Prostate gland (tissue), 2 donors: ENCODE measurements at regions not wholly inside any gene's neighbourhood (a gene's known extent, or its start where the extent isn't known, plus 50 kb on each side); places are given as distances from the start of the nearest gene placed in this dataset.

Experiments used
- DNase-seq: peaks from one replicate; pipeline ENCODE4 v3.0.0-alpha.2; 2019; ENCODE audit warnings: low spot score
- H3K27ac ChIP-seq, 2 donors: fragments of 200-600 bp; sonication (generic); 2 replicates each; pipeline ENCODE4 v1.5.1; 2017 to 2019
- H3K27me3 ChIP-seq: fragments of 200-600 bp; sonication (generic); replicated peaks from 2 replicates; pipeline ENCODE4 v1.5.1; 2019; ENCODE audit not compliant: insufficient read depth
- H3K36me3 ChIP-seq, 2 donors: fragments of 200-600 bp; sonication (generic); 1 replicate in 1 of 2; 2 replicates in 1 of 2; pipeline versions ENCODE4 v1.5.1 to v1.8.1; 2017 to 2019
- H3K4me1 ChIP-seq: fragments of 200-600 bp; sonication (generic); replicated peaks from 2 replicates; pipeline ENCODE4 v1.5.1; 2019
- H3K4me3 ChIP-seq, 2 donors: fragments of 200-600 bp; sonication (generic); 2 replicates each; pipeline ENCODE4 v1.5.1; 2017 to 2019
- H3K9me3 ChIP-seq: fragments of 200-600 bp; sonication (generic); 2 replicates; pipeline ENCODE4 v1.5.1; 2017
- CTCF ChIP-seq, 4 experiments: fragments of 200-600 bp in 2 of 4; fragments of 450-650 bp in 2 of 4; sonication (generic) in 2 of 4; IDR thresholded peaks; 1 replicate in 3 of 4; 2 replicates in 1 of 4; pipeline ENCODE4 v1.5.1; 2016 to 2019; ENCODE audit warnings: antibody characterized with exemption in 4 of 4, mild to moderate bottlenecking in 2 of 4, moderate library complexity in 2 of 4
- POLR2A ChIP-seq: fragments of 450-650 bp; IDR thresholded peaks from one replicate; pipeline ENCODE4 v1.6.1; 2016; ENCODE audit warnings: antibody characterized with exemption, mild to moderate bottlenecking
- POLR2AphosphoS5 ChIP-seq: sonication (generic); formaldehyde crosslinking; IDR thresholded peaks from one replicate; pipeline ENCODE4 v1.6.1; 2017; ENCODE audit warnings: antibody characterized with exemption
- WGBS: methylation state at CpG from one replicate; pipeline ENCODE4 v1.1.5; 2018; 5-methylcytosine and 5-hydroxymethylcytosine counted together
- intact Hi-C: fragments of 100-400 bp; cut with DNase I; formaldehyde crosslinking; loops from one replicate; pipeline ENCODE4 v1.14.2; 2022

GRCh38 chr3:174436367-174436766 is 422.8 kb upstream of the NAALADL2 start:
- peak; percentile 49 for DNase-seq
- no peak overlapping the region for H3K4me3 ChIP-seq
- TF ChIP-seq CTCF (IDR thresholded peaks at IDR 0.05): no peak
- TF ChIP-seq POLR2AphosphoS5: peak; percentile 86
- no peak for TF ChIP-seq POLR2A
- H3K27ac ChIP-seq: peak overlapping the region in 1 of 2 donors; percentile 18
- H3K9me3 ChIP-seq: no peaks in the 10 kb centered on the region
- 0% methylated on average over 1 of the region's 1 CpG for WGBS
- H3K36me3 ChIP-seq: no peaks in the 10 kb centered on the region
- peaks cover 10% of the 10 kb centered on the region for H3K4me1 ChIP-seq
- H3K27me3 ChIP-seq: no peaks in the 10 kb centered on the region
- intact Hi-C loops: no loop called here

GRCh38 chr3:174438501-174439145 is 420.5 kb upstream of the NAALADL2 start:
- no peak overlapping the region for H3K4me3 ChIP-seq
- H3K4me1 ChIP-seq: peaks cover 10% of the 10 kb centered on the region
- peak overlapping the region; percentile 95 to 96 for H3K27ac ChIP-seq
- DNase-seq: no peak
- no peaks in the 10 kb centered on the region for H3K36me3 ChIP-seq
- 29% methylated on average over 5 of the region's 5 CpGs for WGBS
- TF ChIP-seq CTCF (IDR thresholded peaks at IDR 0.05) (no peak), POLR2AphosphoS5 (no peak), POLR2A (no peak)
- intact Hi-C loops: no loop called here
- H3K27me3 ChIP-seq: no peaks in the 10 kb centered on the region
- H3K9me3 ChIP-seq: no peaks in the 10 kb centered on the region

- DNase-seq: peak; percentile 49
- Histone ChIP-seq H3K9me3 (no peaks in the 10 kb centered on the region), H3K36me3 (no peaks in the 10 kb centered on the region), H3K4me3 (peak overlapping the region; percentile 68 to 75), H3K27me3 (no peaks in the 10 kb centered on the region), H3K4me1 (peaks cover 10% of the 10 kb centered on the region), H3K27ac (peak overlapping the region; percentile 95 to 96)
- WGBS: 6% methylated on average over 12 of the region's 12 CpGs
- TF ChIP-seq POLR2AphosphoS5 (peak; percentile 66), POLR2A (no peak), CTCF (IDR thresholded peaks at IDR 0.05) (no peak)
- intact Hi-C loops: no loop called here
Observed at GRCh38 chr3:174439331-174440252, 419.5 kb upstream of the NAALADL2 start.

- H3K4me1 ChIP-seq: peaks cover 9% of the 10 kb centered on the region
- peak overlapping the region; percentile 68 to 75 for H3K4me3 ChIP-seq
- H3K36me3 ChIP-seq: no peaks in the 10 kb centered on the region
- peak; percentile 17 for DNase-seq
- H3K27ac ChIP-seq: peak overlapping the region; percentile 95 to 96
- no peaks in the 10 kb centered on the region for H3K9me3 ChIP-seq
- no peaks in the 10 kb centered on the region for H3K27me3 ChIP-seq
- intact Hi-C loops: no loop called here
- TF ChIP-seq CTCF (IDR thresholded peaks at IDR 0.05): no peak
- TF ChIP-seq POLR2A: no peak
- 1% methylated on average over 8 of the region's 8 CpGs for WGBS
Observed at GRCh38 chr3:174440253-174440701, 418.9 kb upstream of the NAALADL2 start.
